ENCODE measurements at regions not wholly inside any gene's neighbourhood (a gene's known extent, or its start where the extent isn't known, plus 50 kb on each side); places are given as distances from the start of the nearest gene placed in this dataset.

DNA sequence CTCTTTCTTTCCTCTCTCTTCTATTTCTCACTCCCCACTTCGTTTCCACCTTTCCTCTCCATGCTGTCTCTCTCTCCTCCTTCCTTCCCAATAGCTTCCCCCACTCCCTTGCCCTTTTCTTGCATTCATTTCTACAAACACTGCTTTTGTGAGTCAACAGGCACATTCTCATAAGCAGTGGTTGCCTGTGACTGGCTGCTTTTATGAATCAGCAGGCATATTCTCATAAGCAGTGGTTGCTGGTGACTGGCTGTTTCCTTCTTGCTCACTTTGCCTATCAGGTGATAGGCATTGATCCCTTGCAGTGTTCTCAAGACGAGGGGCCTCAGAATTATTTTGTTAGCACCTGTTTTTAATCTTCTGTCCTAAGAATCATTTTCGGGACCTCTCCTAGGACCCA, 116.1 kb upstream of the ACTBL2 start:
- TF ChIP-seq, protein P1, sequence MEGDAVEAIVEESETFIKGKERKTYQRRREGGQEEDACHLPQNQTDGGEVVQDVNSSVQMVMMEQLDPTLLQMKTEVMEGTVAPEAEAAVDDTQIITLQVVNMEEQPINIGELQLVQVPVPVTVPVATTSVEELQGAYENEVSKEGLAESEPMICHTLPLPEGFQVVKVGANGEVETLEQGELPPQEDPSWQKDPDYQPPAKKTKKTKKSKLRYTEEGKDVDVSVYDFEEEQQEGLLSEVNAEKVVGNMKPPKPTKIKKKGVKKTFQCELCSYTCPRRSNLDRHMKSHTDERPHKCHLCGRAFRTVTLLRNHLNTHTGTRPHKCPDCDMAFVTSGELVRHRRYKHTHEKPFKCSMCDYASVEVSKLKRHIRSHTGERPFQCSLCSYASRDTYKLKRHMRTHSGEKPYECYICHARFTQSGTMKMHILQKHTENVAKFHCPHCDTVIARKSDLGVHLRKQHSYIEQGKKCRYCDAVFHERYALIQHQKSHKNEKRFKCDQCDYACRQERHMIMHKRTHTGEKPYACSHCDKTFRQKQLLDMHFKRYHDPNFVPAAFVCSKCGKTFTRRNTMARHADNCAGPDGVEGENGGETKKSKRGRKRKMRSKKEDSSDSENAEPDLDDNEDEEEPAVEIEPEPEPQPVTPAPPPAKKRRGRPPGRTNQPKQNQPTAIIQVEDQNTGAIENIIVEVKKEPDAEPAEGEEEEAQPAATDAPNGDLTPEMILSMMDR (IDR thresholded peaks at IDR 0.05), result no peak
- TF ChIP-seq POLR2AphosphoS5 (IDR thresholded peaks at IDR 0.05), result no peak
- no peak for TF ChIP-seq POLR2A (IDR thresholded peaks at IDR 0.05)

Measured in breast epithelium (tissue), 3 donors.